ENCODE measurements at regions not wholly inside any gene's neighbourhood (a gene's known extent, or its start where the extent isn't known, plus 50 kb on each side); places are given as distances from the start of the nearest gene placed in this dataset.
"Not testable (repeated sequence)": the region's sequence is repeated elsewhere in the genome, so short reads cannot be mapped to it uniquely, and the experiment has no call there.

GRCh38 chr2:22359071-22359672, 1025.8 kb upstream of the KLHL29 start:
- ATAC-seq (no peak), DNase-seq (ENCODE audit: low spot score) (no peak)
- intact Hi-C loops (cut with DNase I), result no loop called here

- DNase-seq (ENCODE audit: low spot score), result no peak
- intact Hi-C loops (cut with DNase I), result no loop called here
- ATAC-seq, result no peak
Observed at GRCh38 chr2:22360735-22361374, 1024.1 kb upstream of the KLHL29 start.

- ATAC-seq, result no peak
- intact Hi-C loops (cut with DNase I), result no loop called here
Observed at GRCh38 chr2:22361571-22361970, 1023.4 kb upstream of the KLHL29 start.

GRCh38 chr2:22375096-22375495, 1009.9 kb upstream of the KLHL29 start:
- intact Hi-C loops (cut with DNase I), result no loop called here
- ATAC-seq (no peak), DNase-seq (ENCODE audit: low spot score) (no peak)

More at GRCh38 chr2:22361571-22361970, 1023.4 kb upstream of the KLHL29 start:
- no peak for DNase-seq (ENCODE audit: low spot score)

DNA sequence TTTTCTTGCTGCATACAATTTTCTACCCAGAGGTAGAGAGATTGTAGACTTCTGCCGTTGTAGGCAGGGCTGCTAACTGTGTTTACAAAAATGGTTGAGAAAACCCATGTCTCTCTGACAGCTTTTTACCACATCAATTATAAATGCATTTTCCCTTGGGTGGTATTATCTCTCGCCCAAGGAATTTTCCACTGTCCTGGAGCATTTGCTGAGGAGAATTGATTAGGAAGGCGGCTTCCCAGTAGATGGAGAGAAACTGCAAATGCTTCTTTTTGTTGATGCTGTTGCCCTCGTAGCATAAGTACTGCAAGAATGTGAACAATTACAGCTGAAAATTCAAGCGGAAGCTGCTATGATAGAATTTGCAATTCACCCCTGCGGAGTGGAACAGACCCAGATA, 1007.7 kb upstream of the KLHL29 start:
- DNase-seq (ENCODE audit: low spot score) (no peak), ATAC-seq (no peak)
- intact Hi-C loops (cut with DNase I), result no loop called here

DNA sequence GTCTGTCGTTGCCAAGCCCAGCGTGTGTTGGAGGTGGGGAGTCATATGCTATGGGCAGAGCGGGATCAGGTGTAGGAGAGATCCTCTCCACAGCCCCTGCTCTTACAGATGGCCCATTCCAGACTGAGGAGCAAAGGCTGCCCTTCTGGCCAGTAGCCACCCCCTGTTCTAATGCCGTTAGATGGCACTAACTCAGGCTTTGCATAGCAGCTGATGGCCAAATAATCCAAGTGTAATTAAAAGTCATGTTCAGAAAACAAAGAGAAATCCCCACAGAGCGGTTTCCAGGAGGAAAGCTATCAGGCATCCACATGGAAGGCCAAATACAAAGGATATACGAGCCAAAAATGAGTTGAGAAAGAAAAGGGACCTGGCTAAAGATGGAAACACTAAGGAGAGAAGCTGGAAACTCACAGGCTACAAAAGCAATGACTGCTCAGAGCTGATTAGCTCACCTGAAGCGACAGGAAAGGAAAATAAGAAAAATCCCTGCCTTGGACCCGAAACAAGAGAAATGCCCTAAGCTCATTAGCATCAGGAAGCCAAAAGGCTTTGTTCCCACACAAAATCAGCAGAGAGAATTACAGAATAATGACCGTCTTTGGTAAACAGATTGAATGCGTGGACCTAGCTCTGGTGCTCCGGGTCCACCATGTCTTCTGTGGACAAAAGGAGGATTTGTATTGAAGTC, 1002.4 kb upstream of the KLHL29 start:
- intact Hi-C loops (cut with DNase I), result no loop called here
- DNase-seq (ENCODE audit: low spot score) (no peak), ATAC-seq (no peak)

DNA sequence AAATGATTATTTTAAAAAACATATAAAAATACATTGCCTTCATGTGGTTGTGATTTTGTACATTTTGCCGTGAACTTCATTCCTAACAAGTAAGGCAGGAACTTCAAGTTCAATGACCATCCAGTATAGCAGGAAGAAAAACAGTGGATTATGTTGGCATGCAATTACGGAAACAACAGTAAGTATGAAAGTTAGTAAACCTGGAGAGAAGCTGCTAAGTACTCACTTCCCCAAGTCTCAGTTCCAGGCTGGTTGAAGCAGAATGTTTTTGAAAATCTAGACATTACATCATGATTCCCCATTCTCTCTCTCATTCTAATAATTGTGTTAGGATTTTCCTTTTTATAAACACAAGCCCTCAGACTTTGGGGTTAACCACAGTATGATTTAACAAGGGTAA, 987.1 kb upstream of the KLHL29 start:
- ATAC-seq, result no peak
- DNase-seq (ENCODE audit: low spot score), result no peak
- intact Hi-C loops (cut with DNase I), result no loop called here

- no peak for ATAC-seq
- DNase-seq (ENCODE audit: low spot score), result no peak
- intact Hi-C loops (cut with DNase I), result no loop called here
Observed at GRCh38 chr2:22403748-22404147, 981.2 kb upstream of the KLHL29 start.

DNA sequence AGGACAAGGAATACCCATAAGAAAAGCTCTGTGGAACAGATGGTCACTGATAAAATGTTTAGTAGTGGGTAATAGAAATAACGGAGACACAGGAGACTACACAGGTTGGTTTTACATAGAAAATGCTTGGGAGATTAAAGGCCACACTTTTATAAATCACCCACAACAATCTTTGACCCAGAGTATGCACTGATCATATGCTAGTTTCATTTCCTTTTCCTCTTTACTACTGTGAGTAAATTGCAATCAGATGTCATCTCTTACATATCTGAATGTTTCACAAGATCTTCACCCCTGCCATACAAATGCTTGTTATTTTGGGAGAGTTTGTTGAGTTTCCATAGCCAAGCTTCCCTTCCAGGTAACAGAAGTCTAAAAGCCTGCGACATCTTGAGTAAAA, 978.4 kb upstream of the KLHL29 start:
- DNase-seq (ENCODE audit: low spot score) (no peak), ATAC-seq (no peak)
- intact Hi-C loops (cut with DNase I), result no loop called here

DNA sequence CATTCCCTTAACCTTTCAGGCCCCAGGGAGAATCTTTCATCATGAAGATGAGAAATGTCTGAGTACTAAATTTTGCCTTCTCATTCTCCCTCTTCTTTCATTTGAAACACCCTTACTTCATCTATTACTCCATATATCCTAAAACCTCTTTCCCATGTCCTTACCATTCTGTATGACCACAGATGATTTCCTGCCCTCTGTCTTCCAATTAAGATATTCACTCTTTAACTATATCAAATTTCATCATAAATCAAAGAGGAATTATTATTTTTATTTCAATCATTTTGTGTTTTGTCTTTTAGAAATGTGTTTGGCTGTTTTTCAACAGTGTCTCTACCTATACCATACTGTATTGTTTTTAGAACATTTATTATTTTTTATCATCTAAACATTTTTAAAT, 964.9 kb upstream of the KLHL29 start:
- DNase-seq (ENCODE audit: low spot score) (no peak), ATAC-seq (no peak)
- intact Hi-C loops (cut with DNase I), result no loop called here

DNA sequence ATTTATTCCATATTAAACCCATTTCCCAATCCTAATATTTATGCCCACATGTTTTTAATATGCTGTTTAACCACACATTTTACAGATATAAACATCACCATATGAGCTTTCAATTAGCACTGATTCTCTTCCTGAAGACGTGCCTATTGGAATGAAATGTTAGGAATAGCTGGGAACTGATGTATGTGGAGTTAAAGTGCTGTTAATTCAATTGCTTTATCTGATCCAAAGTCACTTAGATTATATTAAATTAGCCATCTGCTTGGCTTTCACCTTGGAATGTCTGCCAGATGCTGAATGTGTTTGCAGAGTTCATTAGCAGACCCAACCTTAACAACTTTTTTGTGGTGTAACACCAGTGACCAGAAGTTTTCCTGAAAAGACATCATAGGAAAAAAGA, 942.9 kb upstream of the KLHL29 start:
- DNase-seq (ENCODE audit: low spot score) (no peak), ATAC-seq (no peak)
- intact Hi-C loops (cut with DNase I), result no loop called here

DNA sequence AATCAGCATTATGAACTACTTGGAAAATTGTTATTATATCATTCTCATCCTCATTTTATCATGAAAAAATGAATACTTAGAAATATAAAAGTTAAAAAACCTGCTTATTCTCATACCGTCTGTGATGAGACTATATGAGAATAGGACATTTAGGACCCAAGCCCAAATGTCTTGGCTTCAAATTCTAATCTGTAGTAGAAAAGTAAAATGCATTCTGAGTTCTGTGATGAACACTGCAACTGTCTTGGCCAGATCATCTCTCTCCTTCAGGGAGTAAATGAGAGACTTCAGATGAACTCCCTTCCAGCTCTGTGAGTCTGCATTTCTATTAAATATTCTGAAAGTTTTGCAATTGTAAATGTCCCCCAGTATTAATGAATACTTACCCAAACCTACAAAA, 940.7 kb upstream of the KLHL29 start:
- DNase-seq (ENCODE audit: low spot score) (no peak), ATAC-seq (no peak)
- intact Hi-C loops (cut with DNase I), result no loop called here

GRCh38 chr2:22449696-22450095, 935.3 kb upstream of the KLHL29 start:
- DNase-seq (ENCODE audit: low spot score) (no peak), ATAC-seq (peak; percentile 50)
- intact Hi-C loops (cut with DNase I), result no loop called here

DNA sequence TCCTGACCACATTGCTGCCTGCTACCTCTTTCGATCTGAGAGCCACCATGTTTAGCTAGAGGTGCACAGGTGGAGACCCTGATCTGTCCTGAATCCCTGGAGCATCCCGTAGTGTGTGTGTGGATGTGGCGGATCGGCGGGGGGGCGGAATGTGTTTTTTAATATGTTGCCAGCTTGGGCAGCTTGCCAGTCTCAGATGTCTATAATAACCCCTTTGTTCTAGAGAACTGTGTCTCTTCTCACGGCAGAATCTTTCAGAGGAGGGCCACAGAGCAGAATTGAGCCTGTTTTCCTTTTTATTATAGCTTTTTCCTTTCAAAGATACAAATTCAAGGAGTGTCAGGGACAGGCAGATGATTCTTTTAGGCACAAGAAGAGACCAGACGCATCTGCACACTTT, 934.1 kb upstream of the KLHL29 start:
- ATAC-seq, result peak; percentile 34
- intact Hi-C loops (cut with DNase I), result no loop called here
- DNase-seq (ENCODE audit: low spot score), result peak; percentile 64

- DNase-seq (ENCODE audit: low spot score) (no peak), ATAC-seq (no peak)
- intact Hi-C loops (cut with DNase I), result no loop called here
Observed at GRCh38 chr2:22454826-22455485, 930.0 kb upstream of the KLHL29 start.

DNA sequence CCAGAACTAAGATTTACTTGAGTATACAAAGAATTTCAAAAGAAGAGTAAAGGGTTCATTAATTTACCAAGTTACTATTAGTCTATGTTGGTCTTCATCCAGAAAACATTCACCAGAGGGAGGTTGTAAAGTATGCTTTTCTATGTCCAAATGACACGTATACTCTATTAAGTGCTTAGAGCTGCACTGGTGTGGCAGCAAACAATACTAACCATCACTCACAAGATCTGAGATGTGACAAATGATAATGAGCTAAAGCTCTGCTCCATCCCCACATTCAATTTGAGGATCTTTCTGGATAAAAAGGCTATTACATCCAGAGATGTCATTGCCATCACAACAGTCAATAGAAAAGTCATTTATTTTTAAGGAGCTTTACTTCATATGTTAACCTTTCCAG, 926.5 kb upstream of the KLHL29 start:
- no peak for DNase-seq (ENCODE audit: low spot score)
- intact Hi-C loops (cut with DNase I), result no loop called here
- no peak for ATAC-seq

DNA sequence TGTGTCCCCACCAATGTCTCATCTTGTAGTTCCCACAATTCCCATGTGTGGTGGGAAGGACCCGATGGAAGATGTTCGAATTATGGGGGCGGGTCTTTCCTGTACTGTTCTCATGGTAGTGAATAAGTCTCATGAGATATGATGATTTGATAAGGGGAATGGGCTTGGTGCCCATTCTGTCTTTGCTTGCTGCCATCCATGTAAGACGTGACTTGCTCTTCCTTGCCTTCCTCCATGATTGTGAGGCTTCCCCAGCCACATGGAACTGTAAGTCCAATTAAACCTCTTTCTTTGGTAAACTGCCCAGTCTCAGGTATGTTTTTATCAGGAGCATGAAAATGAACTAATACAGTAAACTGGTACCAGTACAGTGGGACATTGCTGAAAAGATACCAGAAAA, 909.9 kb upstream of the KLHL29 start:
- intact Hi-C loops (cut with DNase I); ATAC-seq; DNase-seq (ENCODE audit: low spot score): not testable (repeated sequence)

DNA sequence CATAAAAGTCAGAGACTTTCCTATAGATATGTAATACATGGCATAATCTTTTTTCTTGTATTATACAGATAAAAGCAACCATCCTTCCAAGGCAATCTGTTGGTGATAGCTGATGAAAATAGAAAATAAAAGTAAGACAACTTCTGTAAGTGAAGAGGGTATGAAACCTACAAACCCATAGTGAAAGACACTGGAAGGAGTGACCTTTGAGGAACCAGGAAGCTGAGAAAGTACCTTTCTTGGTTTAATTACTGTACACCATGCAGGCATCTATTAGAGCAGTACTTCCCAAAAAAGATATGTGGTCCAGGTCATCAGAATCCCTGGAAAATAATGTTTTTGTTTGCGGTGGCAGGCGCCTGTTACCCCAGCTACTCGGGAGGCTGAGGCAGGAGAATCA, 906.6 kb upstream of the KLHL29 start:
- intact Hi-C loops (cut with DNase I), result no loop called here
- no peak for ATAC-seq
- DNase-seq (ENCODE audit: low spot score), result no peak

DNA sequence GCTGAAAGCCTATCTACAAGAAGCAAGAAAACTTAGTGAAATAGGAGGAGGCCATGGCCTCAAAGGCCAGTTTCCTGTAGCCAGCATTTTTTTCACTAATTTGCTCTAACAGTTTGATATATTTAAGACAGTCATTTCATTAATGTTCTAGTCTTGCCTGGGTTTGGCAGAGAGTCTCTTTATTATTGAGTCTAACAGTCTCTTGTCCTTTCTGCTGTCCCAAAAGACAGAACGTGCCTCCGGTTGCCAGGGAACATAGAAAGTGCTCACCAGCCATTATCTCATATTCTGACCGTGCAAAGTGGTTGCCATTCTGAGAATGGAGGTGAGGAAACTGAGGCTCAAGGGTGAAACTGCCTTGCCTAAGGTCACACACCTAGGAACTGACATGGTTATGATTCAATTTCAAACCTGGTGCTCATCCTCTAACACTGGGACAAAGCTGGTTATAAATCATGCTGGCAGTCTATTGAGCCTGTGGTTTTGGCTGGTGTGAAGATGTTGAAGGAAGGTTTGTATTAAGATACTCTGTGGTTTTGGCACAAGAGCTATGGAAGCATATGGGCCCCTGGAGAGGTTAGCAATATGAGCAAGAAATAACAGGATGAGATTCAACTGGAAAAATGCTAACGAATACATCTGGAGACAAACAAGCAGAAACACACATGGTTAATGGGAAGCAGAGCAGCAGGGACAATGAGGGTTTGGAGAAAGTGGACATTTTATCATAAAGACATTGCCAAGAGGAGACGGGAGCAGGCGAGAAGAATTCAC, 903.3 kb upstream of the KLHL29 start:
- DNase-seq (ENCODE audit: low spot score) (no peak), ATAC-seq (peak; percentile 97)

More for the DNA sequence above, 903.3 kb upstream of the KLHL29 start:
- intact Hi-C loops (cut with DNase I), result no loop called here

All from sciatic nerve (tissue), 2 donors.